HG03095 (cell line): ENCODE measurements at regions not wholly inside any gene's neighbourhood (a gene's known extent, or its start where the extent isn't known, plus 50 kb on each side); places are given as distances from the start of the nearest gene placed in this dataset.

Experiments used
- ATAC-seq: cut with Tn5 transposase; IDR thresholded peaks from one replicate; pipeline ENCODE4 v1.9.1; 2021; ENCODE audit warnings: moderate library complexity; ENCODE audit not compliant: unreplicated experiment

DNA sequence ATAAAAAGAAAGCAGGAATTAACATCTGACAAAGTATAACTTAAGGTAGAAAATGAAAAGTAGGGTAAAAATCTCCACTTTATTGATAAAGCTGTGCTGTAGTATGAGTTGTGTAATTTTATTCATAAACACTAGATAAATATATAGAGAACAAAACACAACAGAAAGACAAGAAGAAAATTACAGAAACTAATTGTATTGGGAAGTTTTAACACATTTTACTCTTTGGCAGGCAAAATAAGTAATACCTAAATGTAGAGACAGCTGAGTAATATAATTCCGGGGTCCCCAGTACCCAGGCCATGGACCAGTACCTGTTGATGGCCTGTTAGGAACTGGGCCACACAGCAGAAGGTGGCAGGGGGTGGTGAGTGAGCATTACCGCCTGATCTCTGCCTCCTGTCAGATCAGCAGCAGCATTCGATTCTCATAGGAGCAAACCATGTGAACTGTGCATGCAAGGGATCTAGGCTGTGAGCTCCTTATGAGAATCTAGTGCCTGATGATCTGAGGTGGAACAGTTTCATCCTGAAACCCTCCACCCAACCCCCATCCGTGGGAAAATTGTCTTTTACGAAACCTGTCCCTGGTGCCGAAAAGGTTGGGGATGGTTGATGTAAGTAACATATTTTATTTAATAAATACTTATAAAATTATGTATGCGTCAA is 84.4 kb upstream of the ETV6 start:
- no peak for ATAC-seq

DNA sequence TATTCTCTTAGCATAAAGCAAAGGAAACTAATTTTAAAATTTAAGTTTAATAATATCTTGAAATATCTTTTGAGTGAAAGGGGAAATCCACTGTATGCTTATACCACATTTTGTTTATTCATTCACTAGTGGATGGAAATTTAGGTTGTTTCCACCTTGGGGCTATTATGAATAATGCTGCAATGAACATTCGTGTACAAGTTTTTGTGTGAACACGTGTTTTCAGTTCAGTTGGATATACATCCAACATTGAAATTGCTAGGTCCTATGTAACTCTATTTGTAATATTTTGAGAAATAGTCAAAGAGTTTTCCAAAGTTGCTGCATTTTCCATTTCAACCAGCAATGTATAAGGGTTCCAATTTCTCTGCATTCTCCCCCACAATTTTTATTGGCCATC is 83.7 kb upstream of the ETV6 start:
- ATAC-seq: no peak

DNA sequence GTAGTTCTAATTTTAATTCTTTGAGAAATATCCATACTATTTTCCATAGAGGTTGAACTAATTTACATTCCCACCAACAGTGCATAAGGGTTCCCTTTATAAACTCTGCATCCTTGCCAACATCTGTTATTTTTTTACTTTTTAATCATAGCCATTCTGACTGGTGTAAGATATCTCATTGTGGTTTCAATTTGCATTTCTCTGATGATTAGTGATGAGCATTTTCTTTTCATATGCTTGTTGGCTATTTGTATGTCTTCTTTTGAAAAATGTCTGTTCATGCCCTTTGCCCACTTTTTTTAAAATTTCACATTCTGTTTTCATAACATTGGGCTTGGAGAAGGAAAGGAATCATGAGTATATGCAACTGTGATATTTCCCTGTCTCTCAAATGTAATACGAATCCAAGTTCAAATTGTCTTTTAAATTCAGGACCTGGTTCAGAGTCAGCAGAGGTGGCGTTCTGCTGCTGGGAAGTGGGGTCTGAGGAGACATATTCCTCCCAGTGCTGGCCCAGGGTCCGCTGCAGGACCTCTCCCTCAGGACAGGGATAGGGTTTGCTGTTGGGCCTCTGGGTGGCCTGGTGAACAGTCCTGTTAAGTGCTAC is 81.2 kb upstream of the ETV6 start:
- ATAC-seq: no peak

DNA sequence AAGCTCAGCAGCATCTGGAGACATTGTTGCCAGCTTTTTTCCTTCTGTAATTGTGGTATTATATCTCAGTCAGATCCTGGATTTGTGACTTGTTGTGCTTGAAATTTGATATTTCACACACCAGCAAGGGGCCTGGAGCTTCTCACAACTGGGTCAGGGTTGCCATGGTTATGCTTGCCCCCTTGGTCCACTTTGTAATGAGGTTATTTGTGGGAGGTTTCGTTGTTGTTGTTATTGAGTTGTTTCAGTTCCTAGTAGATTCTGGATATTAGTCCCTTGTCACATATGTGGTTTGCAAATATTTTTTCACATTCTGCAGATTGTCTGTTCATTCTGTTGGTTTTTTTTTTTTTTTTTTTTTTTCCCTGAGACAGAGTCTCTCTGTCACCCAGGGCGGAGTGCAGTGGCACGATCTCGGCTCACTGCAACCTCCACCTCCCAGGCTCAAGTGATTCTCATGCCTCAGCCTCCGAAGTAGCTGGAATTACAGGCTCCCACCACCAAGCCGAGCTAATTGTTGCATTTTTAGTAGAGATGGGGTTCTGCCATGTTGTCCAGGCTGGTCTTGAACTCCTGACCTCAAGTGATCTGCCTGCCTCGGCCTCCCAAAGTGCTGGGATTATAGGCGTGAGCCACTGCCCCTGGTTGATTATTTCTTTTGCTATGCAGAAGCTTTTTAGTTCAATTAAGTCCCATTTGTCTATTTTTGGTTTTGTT is 80.6 kb upstream of the ETV6 start:
- peak; percentile 88 for ATAC-seq

DNA sequence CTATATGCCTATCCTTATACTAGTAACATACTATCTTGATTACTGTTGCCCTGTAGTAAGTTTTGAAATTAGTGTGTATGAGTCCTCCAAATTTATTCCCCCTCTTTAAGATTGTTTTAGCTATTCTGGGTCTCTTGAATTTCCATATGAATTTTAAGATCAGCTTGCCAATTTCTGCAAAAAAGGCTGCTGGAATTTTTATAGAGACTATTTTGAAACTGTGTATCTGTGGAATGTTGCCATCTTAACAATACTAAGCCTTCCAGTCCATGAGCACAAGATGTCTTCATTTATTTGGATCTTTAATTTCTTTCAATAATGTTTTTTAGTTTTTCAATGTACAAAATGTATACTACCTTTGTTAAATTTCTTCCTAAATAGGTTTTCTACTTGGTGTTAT is 79.8 kb upstream of the ETV6 start:
- ATAC-seq: no peak

DNA sequence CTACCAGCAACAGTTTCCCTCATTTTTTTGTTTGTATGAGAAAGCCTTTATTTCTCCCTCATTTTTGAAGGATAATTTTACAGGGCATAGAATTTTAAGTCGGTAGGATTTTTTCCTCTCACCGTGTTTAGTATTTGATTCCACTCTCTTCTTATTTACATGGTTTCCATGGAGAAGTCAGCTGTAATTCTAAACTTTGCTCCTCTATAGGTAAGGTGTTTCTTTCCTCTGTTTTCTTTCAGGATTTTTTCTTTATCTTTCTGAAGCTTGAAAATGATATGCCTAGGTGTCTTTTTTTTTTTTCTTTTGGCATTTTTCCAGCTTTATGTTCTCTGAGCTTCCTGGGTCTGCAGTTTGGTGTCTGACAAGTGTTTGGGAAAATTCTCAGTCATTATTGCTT is 75.6 kb upstream of the ETV6 start:
- ATAC-seq: no peak

DNA sequence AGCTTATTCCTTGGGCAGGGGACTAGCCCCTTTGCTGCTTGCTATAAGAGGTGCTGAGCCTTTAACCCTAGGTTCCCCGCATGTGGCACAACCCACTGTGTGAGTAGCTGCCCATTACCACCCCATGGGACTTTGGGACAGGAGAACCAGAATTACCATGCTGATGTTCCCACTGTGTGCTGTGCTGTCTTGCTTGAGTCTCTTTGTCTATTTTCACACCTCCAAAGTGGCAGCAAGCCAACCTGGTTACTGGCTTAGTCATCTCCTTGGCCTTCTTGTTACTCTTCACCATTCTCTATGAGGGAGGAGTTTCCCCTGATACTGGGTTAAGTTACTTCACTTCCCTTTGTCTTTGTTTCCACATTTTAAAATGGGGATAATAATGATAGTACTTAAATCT is 73.4 kb upstream of the ETV6 start:
- ATAC-seq: no peak

DNA sequence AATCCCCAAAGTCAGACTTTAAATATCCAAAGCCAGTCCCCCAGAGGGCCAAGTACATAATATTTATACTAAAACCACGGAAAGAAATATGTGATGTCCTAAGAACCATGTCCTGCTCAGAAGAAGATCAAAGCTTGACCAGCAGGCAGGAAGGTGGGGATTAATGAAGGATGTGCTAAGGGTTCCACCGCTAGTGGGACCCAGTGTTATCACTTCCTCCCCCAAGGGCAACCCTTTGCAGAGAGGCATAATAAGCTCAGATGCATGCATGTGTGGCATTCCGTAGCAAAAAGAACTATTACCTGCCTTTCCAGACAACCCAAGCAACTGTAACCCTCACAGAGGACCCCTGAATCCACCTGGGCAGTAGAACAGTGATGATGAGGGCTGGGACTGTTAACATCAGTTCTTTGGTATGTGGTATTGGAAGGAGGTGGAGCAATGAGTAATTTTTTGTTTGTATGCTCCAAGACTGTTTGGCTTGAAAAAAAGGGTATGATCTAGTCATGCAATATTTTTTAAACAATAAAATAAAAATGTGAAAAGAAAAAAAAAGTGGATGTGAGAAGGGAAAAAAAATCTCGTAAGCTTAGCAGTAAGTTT is 71.7 kb upstream of the ETV6 start:
- ATAC-seq: no peak

DNA sequence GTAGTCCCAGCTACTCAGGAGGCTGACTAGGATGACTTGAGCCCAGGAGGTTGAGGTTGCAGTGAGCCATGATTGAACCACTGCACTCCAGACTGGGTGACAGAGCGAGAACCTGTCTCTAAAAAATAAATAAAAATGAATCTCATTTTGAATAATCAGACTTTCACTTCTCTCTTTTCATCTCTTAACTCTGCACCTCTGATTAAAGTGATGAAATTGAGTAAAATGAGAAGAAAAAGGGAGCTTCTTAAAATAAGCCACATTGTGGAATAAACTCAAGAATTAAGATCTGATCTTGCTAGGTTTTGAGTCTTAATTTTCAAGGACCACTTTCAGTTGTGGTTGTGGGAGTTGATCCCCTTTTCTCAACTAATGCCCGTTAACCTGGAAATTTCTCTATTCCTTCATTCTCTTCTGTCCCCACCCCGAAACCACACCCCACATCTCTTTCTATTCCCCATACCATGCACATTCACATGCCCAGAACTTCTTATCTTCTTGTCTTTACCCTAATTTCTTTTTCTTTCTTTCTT is 70.9 kb upstream of the ETV6 start:
- peak; percentile 53 for ATAC-seq

DNA sequence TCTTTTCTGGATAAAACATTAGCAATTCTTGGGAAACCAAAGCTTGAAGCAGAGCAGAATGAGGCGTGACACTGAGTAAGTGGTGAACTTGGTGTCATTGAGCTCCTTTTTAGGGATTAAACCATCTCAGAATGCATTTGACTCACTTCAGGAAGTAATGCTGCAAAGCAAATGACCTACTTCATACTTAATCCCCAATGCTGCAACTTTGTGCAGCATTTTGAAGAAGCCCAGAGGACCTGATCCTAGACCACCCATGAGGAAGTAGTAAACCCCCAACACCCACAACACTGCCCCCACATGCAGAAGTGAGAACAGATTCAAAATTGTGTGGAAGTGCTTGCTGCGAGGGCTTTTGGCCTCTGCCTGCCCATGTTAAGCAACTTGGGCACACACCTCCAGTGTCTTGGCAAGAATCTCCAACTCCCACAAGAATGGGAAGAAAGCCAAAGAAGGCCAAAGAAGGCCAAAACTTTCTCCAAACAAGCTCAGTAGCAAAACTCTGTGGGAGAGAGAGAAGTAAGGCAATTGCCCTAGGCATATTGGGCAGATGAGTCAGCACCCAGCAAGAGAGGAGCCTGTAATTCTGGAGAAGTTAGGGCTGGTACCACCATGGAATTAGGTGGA is 69.2 kb upstream of the ETV6 start:
- ATAC-seq: no peak

DNA sequence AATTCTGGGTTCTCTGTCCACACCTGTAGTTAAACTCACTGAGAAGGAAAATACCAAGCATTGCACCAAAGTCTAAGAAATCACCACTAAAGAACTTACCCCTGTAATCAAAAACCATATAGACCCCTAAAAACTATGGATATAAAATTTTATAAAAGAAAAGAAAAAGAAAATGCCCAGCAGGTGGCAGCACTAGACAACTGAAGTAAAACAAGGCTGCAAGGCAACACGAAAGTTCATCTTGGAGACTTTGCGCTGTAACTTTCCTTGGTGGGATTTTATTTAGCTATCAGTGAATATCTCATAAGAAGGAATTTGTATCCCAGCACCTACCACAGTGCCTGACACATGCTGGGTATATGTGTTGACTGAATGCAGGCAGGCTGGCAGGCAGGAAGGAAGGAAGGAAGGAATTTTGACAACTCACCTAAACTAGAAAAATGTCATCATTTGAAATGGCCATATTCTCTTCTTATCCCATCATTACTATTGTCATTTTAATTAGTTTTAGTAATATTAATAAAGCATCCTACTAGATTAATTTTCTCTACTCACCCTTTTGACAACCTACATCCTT is 68.2 kb upstream of the ETV6 start:
- ATAC-seq: no peak

DNA sequence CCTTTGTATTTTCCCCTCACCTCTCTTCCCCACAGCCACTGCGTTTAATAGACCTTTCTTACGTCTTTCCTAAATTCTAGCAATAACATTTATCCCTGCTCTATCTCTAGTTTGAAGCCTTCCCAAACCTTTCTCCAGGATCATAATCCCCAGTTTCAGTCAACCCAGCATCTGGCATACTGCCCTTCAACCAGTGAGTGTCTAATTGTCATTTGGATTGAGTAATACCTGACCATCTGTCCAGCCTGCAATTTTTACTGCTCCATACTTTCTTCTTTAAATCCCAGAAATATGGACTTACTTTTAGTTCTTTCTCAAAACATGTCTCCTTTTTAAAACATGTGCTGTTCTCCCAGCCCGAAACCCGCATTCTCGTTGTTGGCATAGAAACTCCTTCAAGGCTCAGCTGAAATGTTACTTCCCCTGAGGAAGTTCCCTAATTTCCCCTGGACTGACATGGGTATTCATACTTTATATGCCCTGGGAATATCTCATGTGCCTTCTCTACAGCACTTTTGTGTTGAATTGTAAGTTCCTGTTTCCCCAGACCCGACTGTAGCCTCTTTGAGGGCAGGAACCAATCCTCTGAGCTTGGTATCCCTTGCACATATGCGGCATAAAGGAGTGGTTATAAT is 65.1 kb upstream of the ETV6 start:
- ATAC-seq: no peak

DNA sequence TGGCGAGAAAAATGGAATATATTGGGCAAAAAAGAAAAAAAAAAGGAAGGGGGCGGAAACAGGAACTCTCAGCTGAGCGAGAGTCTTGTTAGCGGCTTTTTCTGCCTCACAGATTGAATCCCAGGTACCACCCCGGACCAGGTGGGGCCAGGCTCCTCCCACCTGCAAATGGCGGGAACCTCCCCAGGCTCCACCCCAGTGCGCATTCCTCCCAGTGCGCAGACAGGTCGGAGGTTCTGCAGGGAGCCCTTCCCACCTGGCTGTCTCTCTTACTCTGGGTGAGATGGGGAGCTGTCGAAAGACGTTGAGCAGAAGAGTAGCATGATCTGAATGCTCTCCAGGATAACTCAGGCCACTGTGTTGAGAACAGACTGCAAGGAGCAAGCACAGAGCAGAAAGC is 57.0 kb upstream of the ETV6 start:
- no peak for ATAC-seq

DNA sequence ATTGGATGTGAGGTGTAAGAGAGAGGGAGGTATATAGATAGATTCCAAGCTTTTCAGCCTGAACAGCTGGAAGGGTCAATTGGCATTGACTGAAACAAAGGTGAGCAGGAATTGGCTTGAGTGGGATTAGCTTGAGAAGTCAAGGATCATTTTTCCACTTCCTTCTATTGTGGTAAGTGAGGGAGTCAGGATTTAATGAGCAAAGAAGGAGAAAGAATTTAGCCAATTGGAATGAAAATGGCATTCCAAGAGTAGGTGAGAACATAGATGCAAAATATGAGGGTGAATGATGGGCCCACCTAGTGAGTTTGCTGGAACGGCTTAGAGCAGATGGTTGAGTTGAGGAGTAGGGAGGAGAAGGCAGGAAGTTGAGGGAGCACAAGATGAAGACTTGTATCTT is 56.5 kb upstream of the ETV6 start:
- ATAC-seq: no peak

DNA sequence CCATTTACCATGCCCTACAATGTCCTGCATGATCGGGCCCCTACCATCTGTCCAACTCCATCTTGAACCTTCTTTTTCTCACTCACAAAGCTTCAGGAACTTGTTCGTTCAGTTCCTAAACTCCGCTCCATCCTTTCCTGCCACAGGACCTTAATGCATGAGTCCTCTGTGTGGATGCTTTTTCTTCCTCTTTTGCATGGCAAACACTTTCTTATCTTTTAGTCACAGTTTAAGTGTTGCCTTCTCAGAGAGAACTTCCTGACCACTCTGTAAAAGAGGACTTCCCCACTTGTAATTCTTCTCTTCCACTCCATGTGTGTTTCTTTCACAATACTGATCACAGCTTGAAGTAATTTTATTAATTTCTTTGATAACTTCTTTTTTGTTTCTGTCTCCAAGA is 54.4 kb upstream of the ETV6 start:
- ATAC-seq: no peak

DNA sequence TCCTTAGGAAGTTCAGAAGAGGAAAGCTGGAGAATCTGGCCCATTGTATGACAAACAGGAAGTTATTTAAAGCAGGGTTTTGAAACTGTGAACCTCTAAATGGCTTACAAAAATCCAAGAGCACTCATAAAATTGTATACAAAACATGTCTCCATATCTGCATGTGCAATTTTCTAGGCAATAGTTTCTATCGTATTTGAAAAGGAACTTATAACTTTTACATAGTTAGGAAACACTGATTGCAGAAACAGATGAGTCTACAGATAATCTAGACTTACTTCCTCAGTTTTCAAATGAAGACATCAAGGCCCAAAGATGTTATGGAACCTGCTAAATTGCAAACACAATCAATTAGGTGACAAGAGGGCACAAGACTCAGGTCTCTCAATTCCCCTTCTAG is 53.3 kb upstream of the ETV6 start:
- ATAC-seq: no peak

DNA sequence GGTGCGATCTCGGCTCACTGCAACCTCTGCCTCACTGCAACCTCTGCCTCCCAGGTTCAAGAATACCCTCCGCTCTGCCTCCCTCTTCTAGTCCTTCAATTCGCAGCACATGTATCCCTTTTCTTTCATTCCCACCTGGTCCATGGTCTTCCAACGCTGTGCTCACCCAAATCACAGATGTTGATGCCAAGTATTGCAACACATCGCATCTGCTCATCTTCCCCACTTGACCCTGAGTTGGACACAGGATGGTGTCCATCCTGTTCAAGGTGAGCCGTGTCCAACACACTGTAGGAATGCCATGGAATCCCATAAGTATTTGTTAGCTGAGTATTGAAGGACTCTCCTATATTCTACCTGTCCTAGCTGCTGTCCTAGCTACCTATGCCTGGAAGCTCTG is 50.6 kb upstream of the ETV6 start:
- ATAC-seq: no peak
